Adipocyte (in vitro differentiated cells): ENCODE measurements at regions not wholly inside any gene's neighbourhood (a gene's known extent, or its start where the extent isn't known, plus 50 kb on each side); places are given as distances from the start of the nearest gene placed in this dataset.
"Not testable (repeated sequence)": the region's sequence is repeated elsewhere in the genome, so short reads cannot be mapped to it uniquely, and the experiment has no call there.

ENCODE experiments used
- DNase-seq: peaks from one replicate; pipeline ENCODE4 v3.0.0-alpha.2; 2015; ENCODE audit warnings: low read depth
- H3K27me3 ChIP-seq: replicated peaks from 2 replicates; pipeline ENCODE4 v1.7.0; 2013; ENCODE audit warnings: mild to moderate bottlenecking, low read length, moderate library complexity; ENCODE audit not compliant: control insufficient read depth, insufficient read depth
- H3K36me3 ChIP-seq: 2 replicates; pipeline ENCODE4 v1.7.0; 2013; ENCODE audit warnings: low read length, mild to moderate bottlenecking, moderate library complexity; ENCODE audit not compliant: control insufficient read depth, insufficient read depth, severe bottlenecking
- H3K4me1 ChIP-seq: 2 replicates; pipeline ENCODE4 v1.7.0; 2013; ENCODE audit warnings: mild to moderate bottlenecking, low read length, moderate library complexity; ENCODE audit not compliant: control insufficient read depth, insufficient read depth
- H3K4me3 ChIP-seq: 2 replicates; pipeline ENCODE4 v1.7.0; 2013; ENCODE audit warnings: mild to moderate bottlenecking, low read length, moderate library complexity
- H3K9ac ChIP-seq: 2 replicates; pipeline ENCODE4 v1.7.0; 2013; ENCODE audit warnings: mild to moderate bottlenecking, low read length, moderate library complexity
- H3K9me3 ChIP-seq: 2 replicates; pipeline ENCODE4 v1.7.0; 2013; ENCODE audit warnings: mild to moderate bottlenecking, low read length, moderate library complexity; ENCODE audit not compliant: control insufficient read depth

GRCh38 chr6:85838351-85839119 lies 195.8 kb upstream of the SYNCRIP start:
- not testable (repeated sequence) for H3K9me3 ChIP-seq, H3K27me3 ChIP-seq, H3K4me1 ChIP-seq, H3K9ac ChIP-seq, H3K36me3 ChIP-seq, DNase-seq, H3K4me3 ChIP-seq

GRCh38 chr6:85828973-85829372 lies 186.3 kb upstream of the SYNCRIP start:
- no peak for DNase-seq
- no peak overlapping the region for H3K9ac ChIP-seq
- H3K27me3 ChIP-seq: no peaks in the 10 kb centered on the region
- no peaks in the 10 kb centered on the region for H3K4me1 ChIP-seq
- H3K4me3 ChIP-seq: no peak overlapping the region
- H3K36me3 ChIP-seq: no peaks in the 10 kb centered on the region
- H3K9me3 ChIP-seq: no peaks in the 10 kb centered on the region

- no peak for DNase-seq
- no peaks in the 10 kb centered on the region for H3K9me3 ChIP-seq
- H3K36me3 ChIP-seq: no peaks in the 10 kb centered on the region
- no peak overlapping the region for H3K9ac ChIP-seq
- H3K4me3 ChIP-seq: no peak overlapping the region
- H3K27me3 ChIP-seq: no peaks in the 10 kb centered on the region
- H3K4me1 ChIP-seq: no peaks in the 10 kb centered on the region
These were observed 184.3 kb upstream of the SYNCRIP start for GRCh38 chr6:85826997-85827396.

- Histone ChIP-seq H3K9me3 (no peaks in the 10 kb centered on the region), H3K27me3 (no peaks in the 10 kb centered on the region), H3K9ac (no peak overlapping the region), H3K4me1 (no peaks in the 10 kb centered on the region), H3K4me3 (no peak overlapping the region), H3K36me3 (no peaks in the 10 kb centered on the region)
- no peak for DNase-seq
These were observed 181.6 kb upstream of the SYNCRIP start for GRCh38 chr6:85824329-85824728.

- Histone ChIP-seq H3K27me3 (no peaks in the 10 kb centered on the region), H3K9me3 (peaks cover 10% of the 10 kb centered on the region), H3K36me3 (no peaks in the 10 kb centered on the region), H3K4me3 (no peak overlapping the region), H3K4me1 (no peaks in the 10 kb centered on the region), H3K9ac (no peak overlapping the region)
- no peak for DNase-seq
These were observed 167.9 kb upstream of the SYNCRIP start for GRCh38 chr6:85810558-85810957.

GRCh38 chr6:85803721-85804120 lies 161.0 kb upstream of the SYNCRIP start:
- no peak for DNase-seq
- H3K4me1 ChIP-seq: no peaks in the 10 kb centered on the region

GRCh38 chr6:85802162-85802561 lies 159.5 kb upstream of the SYNCRIP start:
- H3K36me3 ChIP-seq: no peaks in the 10 kb centered on the region
- no peak for DNase-seq
- no peak overlapping the region for H3K4me3 ChIP-seq
- no peaks in the 10 kb centered on the region for H3K9me3 ChIP-seq
- no peaks in the 10 kb centered on the region for H3K4me1 ChIP-seq
- no peaks in the 10 kb centered on the region for H3K27me3 ChIP-seq
- H3K9ac ChIP-seq: no peak overlapping the region

More at GRCh38 chr6:85803721-85804120, 161.0 kb upstream of the SYNCRIP start:
- no peaks in the 10 kb centered on the region for H3K36me3 ChIP-seq
- peaks cover 2% of the 10 kb centered on the region for H3K9me3 ChIP-seq
- no peak overlapping the region for H3K4me3 ChIP-seq
- no peak overlapping the region for H3K9ac ChIP-seq
- H3K27me3 ChIP-seq: no peaks in the 10 kb centered on the region

- no peak for DNase-seq
- Histone ChIP-seq H3K4me3 (no peak overlapping the region), H3K4me1 (no peaks in the 10 kb centered on the region), H3K9ac (no peak overlapping the region), H3K27me3 (no peaks in the 10 kb centered on the region), H3K36me3 (no peaks in the 10 kb centered on the region), H3K9me3 (no peaks in the 10 kb centered on the region)
These were observed 156.4 kb upstream of the SYNCRIP start for GRCh38 chr6:85798931-85799652.

GRCh38 chr6:85797993-85798392 lies 155.3 kb upstream of the SYNCRIP start:
- no peaks in the 10 kb centered on the region for H3K4me1 ChIP-seq
- no peaks in the 10 kb centered on the region for H3K27me3 ChIP-seq
- H3K9ac ChIP-seq: no peak overlapping the region
- DNase-seq: no peak
- H3K36me3 ChIP-seq: no peaks in the 10 kb centered on the region
- H3K9me3 ChIP-seq: no peaks in the 10 kb centered on the region
- H3K4me3 ChIP-seq: no peak overlapping the region

GRCh38 chr6:85795945-85796344 lies 153.3 kb upstream of the SYNCRIP start:
- no peaks in the 10 kb centered on the region for H3K36me3 ChIP-seq
- no peaks in the 10 kb centered on the region for H3K27me3 ChIP-seq
- H3K9me3 ChIP-seq: no peaks in the 10 kb centered on the region
- H3K4me3 ChIP-seq: no peak overlapping the region
- H3K4me1 ChIP-seq: no peaks in the 10 kb centered on the region
- no peak overlapping the region for H3K9ac ChIP-seq
- no peak for DNase-seq

- Histone ChIP-seq H3K4me1 (no peaks in the 10 kb centered on the region), H3K9ac (no peak overlapping the region), H3K27me3 (no peaks in the 10 kb centered on the region), H3K9me3 (peaks cover 2% of the 10 kb centered on the region), H3K36me3 (no peaks in the 10 kb centered on the region), H3K4me3 (no peak overlapping the region)
- DNase-seq: no peak
These were observed 149.6 kb upstream of the SYNCRIP start for GRCh38 chr6:85792254-85792653.
